Mucosa of descending colon (tissue), 3 donors: ENCODE measurements at regions not wholly inside any gene's neighbourhood (a gene's known extent, or its start where the extent isn't known, plus 50 kb on each side); places are given as distances from the start of the nearest gene placed in this dataset.
"Not testable (repeated sequence)": the region's sequence is repeated elsewhere in the genome, so short reads cannot be mapped to it uniquely, and the experiment has no call there.

Source experiments
- ATAC-seq: fragments of 200-7000 bp; cut with Tn5 transposase; one replicate; pipeline ENCODE4 v1.9.1; 2020; ENCODE audit warnings: mild to moderate bottlenecking, moderate library complexity
- DNase-seq, 3 donors: peaks; one replicate each; pipeline ENCODE4 v3.0.0-alpha.2; 2020
- H3K36me3 ChIP-seq: fragments of 200-600 bp; one replicate; pipeline ENCODE4 v1.8.0; 2021; ENCODE audit warnings: low read depth, mild to moderate bottlenecking
- H3K4me1 ChIP-seq: fragments of 200-600 bp; one replicate; pipeline ENCODE4 v1.8.0; 2021; ENCODE audit warnings: low read depth, mild to moderate bottlenecking
- H3K4me3 ChIP-seq: fragments of 200-600 bp; one replicate; pipeline ENCODE4 v1.8.0; 2021; ENCODE audit warnings: mild to moderate bottlenecking
- H3K9me3 ChIP-seq: fragments of 200-600 bp; one replicate; pipeline ENCODE4 v1.8.0; 2021; ENCODE audit warnings: mild to moderate bottlenecking
- intact Hi-C, 2 donors: fragments of 100-400 bp; cut with DNase I in 1 of 2; cut with micrococcal nuclease in 1 of 2; formaldehyde crosslinking; loops; one replicate each; pipeline versions ENCODE4 v1.11.0 to v1.11.1; 2022; cut with DNase I, micrococcal nuclease
- TF ChIP-seq, protein P1 (sequence below): fragments of 200-600 bp; IDR thresholded peaks from one replicate; pipeline ENCODE4 v1.8.0; 2022; ENCODE audit warnings: antibody characterized with exemption, mild to moderate bottlenecking
- donor health status: DM: no; HTN: no; CAD: no; lungs with moderate emphysema.
- donor health status: DM: no; HTN: no; CAD: no.
- donor health status: DM: no; HTN: yes; CAD: no.

DNA sequence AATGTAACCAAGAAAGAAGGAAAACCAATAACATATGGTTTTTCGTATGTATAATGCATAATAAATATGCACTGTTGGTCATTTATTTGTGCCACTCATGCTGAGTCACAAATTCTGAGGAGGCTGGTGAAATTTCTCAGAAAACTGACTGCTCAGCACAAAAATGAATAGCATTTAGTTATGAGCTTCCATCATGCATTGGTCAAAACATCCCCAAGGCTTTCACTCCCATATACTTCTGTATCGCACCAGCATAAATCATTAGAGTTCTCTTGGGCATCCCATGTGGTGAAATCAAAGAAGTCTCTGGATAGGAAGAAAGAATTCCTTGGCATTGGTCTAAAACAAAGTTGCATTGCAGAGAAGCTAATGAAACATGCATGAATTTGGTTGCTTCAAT, 785.6 kb upstream of the CDH8 start:
- Histone ChIP-seq H3K4me3 (no peak overlapping the region), H3K9me3 (peaks cover 2% of the 10 kb centered on the region), H3K4me1 (no peaks in the 10 kb centered on the region), H3K36me3 (no peaks in the 10 kb centered on the region)
- ATAC-seq, result no peak
- TF ChIP-seq, protein P1, sequence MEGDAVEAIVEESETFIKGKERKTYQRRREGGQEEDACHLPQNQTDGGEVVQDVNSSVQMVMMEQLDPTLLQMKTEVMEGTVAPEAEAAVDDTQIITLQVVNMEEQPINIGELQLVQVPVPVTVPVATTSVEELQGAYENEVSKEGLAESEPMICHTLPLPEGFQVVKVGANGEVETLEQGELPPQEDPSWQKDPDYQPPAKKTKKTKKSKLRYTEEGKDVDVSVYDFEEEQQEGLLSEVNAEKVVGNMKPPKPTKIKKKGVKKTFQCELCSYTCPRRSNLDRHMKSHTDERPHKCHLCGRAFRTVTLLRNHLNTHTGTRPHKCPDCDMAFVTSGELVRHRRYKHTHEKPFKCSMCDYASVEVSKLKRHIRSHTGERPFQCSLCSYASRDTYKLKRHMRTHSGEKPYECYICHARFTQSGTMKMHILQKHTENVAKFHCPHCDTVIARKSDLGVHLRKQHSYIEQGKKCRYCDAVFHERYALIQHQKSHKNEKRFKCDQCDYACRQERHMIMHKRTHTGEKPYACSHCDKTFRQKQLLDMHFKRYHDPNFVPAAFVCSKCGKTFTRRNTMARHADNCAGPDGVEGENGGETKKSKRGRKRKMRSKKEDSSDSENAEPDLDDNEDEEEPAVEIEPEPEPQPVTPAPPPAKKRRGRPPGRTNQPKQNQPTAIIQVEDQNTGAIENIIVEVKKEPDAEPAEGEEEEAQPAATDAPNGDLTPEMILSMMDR, result no peak
- no peak for DNase-seq
- intact Hi-C loops, result no loop called here

DNA sequence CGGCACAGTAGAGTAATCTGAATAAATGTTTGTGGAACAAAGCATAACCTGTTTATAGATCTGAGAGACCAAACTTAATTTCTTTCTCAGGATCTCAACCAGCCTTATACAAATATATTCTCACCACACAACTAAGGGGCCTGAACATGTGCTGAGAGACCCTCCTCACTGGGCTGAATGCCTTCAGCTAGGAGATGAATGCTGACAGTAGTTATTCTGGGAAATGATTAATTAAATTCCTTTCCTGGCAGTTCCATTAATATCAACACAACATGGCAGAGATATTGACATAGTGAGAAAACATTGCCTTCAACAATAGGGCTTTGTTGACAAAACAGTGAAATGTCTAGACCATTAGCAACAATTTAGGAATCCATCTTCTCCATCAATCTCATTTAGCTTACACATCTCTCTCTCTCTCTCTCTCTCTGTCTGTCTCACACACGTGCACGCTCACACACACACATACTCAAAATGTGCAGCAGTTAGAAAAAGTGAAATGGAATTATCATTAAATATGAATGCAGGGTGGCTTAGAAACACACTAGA, 780.8 kb upstream of the CDH8 start:
- H3K36me3 ChIP-seq, result no peaks in the 10 kb centered on the region
- TF ChIP-seq, protein P1, result no peak
- no peaks in the 10 kb centered on the region for H3K4me1 ChIP-seq
- DNase-seq (no peak), ATAC-seq (no peak)
- peaks cover 2% of the 10 kb centered on the region for H3K9me3 ChIP-seq
- no peak overlapping the region for H3K4me3 ChIP-seq
- intact Hi-C loops, result no loop called here

DNA sequence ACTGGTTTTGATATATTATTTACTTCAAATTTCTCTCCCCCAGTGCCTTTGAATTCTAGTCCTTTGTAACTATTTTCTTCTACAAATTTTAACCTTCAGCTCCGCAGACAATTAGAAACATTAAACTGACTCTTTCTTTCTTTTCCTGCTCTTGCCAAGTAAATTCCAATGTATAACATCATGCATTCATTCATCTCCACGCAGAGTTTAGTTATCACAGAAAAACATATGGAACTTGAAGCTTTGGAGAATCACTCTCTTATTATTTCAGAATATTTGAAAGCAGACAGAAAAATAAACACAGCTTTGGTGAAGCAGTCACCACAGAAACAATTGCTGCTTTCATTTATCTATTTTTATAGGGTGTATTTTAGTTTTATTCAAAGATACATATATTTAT, 778.7 kb upstream of the CDH8 start:
- H3K36me3 ChIP-seq, result no peaks in the 10 kb centered on the region
- H3K9me3 ChIP-seq, result peaks cover 10% of the 10 kb centered on the region
- ATAC-seq (no peak), DNase-seq (no peak)
- TF ChIP-seq, protein P1, result no peak
- intact Hi-C loops, result no loop called here
- H3K4me1 ChIP-seq, result no peaks in the 10 kb centered on the region
- H3K4me3 ChIP-seq, result no peak overlapping the region

DNA sequence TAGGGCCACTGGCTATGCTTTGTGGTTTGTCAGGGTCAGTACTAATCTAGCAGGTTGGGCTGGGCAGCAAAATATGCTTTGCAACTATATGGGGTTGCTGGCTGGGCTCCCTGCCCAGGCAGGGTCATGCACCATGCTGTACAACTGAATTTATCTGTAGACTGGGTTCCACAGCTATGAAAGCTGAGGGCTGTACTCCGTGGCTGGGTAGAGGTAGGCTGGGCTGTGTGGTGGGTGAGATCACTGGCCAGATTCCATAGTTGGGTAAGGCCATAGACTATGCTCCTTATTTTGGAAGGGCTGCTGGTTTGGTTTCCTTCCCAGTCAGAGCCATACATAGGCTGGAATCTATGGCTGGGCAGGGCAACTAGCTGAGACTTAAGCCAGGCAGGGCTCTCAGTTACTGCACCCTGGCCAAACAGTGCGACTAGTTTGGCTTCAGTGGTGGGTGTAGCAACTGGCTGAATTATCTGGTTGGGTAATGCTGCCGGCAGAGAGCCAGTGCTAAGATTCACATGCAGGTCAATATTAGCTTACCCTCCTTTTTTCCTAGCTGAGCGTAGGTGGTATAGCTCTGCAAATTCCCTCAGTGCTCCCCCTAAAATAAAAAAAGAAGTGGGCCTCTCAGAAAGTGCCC, 769.1 kb upstream of the CDH8 start:
- intact Hi-C loops, result no loop called here
- DNase-seq, result no peak
- Histone ChIP-seq H3K9me3 (peaks cover 7% of the 10 kb centered on the region), H3K4me3 (no peak overlapping the region), H3K4me1 (no peaks in the 10 kb centered on the region), H3K36me3 (no peaks in the 10 kb centered on the region)
- ATAC-seq, result no peak
- TF ChIP-seq, protein P1, result no peak

DNA sequence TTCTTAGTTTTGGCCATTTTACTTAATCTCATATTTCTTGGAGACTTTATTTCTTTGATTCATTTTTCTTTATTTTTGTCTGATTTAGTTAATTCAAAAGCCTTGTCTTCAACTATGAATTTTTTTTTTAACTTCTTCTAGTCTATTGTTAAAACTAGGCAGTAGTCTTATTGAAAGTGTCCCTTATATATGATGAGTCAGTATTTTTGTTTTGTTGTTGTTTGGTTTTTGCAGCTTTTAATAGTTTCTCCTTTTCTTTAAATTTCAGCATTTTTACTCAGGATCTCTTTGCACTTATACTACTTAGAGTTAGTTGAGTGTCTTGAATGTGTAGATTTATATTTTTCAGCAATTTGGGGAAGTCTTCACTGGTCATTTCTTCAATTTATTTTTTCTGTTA, 758.5 kb upstream of the CDH8 start:
- intact Hi-C loops, result no loop called here
- TF ChIP-seq, protein P1, result no peak
- no peak for ATAC-seq
- no peaks in the 10 kb centered on the region for H3K36me3 ChIP-seq
- H3K4me1 ChIP-seq, result no peaks in the 10 kb centered on the region
- peaks cover 14% of the 10 kb centered on the region for H3K9me3 ChIP-seq
- H3K4me3 ChIP-seq, result no peak overlapping the region
- DNase-seq, result no peak

DNA sequence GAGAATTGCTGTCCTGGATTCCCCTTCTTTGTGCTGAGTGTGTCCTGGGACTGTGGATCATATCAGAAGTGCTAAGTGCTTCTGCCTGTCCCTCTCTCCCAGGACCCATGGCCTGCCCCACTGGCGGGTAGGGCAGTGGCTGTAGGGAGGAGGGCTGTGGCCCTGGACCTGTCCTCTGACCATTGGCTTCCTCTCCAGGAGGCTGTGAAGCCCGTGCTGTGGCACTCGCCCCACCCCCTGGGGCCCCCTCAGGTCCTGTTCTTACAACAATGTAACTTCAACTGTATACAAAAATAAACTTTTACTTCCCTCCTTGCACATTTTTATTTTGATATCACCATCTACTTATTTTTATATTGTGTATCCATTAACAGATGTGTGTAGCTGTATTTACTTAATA, 743.8 kb upstream of the CDH8 start:
- H3K36me3 ChIP-seq, ATAC-seq, intact Hi-C loops, H3K4me3 ChIP-seq, H3K4me1 ChIP-seq, DNase-seq: not testable (repeated sequence)
- peaks cover 19% of the 10 kb centered on the region for H3K9me3 ChIP-seq
